ENCODE measurements at regions not wholly inside any gene's neighbourhood (a gene's known extent, or its start where the extent isn't known, plus 50 kb on each side); places are given as distances from the start of the nearest gene placed in this dataset.
"Not testable (repeated sequence)": the region's sequence is repeated elsewhere in the genome, so short reads cannot be mapped to it uniquely, and the experiment has no call there.

DNA sequence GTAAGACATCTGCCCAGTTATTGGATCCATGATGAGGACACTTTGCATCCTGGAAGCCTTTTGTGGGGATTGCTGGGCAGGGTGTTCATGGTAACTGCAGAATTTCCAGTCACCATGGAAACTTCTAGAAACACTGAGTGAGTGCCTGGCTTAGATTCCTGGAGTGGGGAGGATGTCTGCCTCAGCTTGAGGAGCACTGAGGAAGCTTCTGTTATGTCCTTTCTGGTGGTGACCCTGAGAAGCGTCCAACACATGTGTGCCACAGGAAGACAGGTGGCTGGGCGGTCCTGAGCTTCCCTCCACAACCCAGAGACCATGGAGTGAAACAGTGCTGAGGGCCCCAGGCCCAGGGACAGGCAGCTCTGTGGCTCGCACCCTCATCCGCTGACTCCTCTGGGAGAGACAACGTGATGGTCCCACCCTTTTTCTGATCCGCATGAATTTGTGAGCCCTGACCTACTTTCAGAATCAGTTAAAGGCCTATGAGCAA is 191.8 kb upstream of the CXCL12 start:
- DNase-seq (ENCODE audit: low read depth), result peak; percentile 12
- TF ChIP-seq, protein P1, sequence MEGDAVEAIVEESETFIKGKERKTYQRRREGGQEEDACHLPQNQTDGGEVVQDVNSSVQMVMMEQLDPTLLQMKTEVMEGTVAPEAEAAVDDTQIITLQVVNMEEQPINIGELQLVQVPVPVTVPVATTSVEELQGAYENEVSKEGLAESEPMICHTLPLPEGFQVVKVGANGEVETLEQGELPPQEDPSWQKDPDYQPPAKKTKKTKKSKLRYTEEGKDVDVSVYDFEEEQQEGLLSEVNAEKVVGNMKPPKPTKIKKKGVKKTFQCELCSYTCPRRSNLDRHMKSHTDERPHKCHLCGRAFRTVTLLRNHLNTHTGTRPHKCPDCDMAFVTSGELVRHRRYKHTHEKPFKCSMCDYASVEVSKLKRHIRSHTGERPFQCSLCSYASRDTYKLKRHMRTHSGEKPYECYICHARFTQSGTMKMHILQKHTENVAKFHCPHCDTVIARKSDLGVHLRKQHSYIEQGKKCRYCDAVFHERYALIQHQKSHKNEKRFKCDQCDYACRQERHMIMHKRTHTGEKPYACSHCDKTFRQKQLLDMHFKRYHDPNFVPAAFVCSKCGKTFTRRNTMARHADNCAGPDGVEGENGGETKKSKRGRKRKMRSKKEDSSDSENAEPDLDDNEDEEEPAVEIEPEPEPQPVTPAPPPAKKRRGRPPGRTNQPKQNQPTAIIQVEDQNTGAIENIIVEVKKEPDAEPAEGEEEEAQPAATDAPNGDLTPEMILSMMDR (IDR thresholded peaks at IDR 0.05; ENCODE audit: insufficient read depth, low read depth, low read length, missing control alignments), result no peak
- H3K4me3 ChIP-seq (ENCODE audit: low read depth, low read length), result no peak overlapping the region

DNA sequence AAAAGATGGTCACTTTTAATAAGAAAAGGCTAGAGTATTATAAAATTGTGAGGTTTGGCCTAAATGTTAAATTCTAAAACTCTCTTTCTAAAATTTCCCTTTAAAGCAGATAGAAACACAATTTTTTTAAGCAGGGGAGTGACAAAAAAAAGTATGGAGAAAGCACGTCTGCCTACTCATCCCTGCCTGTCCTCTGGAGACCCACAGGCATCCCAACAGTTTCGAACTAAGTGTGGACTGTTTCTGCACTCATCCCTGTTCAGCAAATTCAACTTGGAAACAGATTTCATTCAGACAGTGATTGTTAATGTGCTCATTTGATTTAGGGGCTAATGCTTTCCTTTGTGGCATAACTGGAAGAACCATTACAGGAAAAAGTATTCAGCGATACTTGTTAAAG is 192.6 kb upstream of the CXCL12 start:
- DNase-seq (ENCODE audit: low read depth), result no peak
- H3K4me3 ChIP-seq (ENCODE audit: low read depth, low read length), result no peak overlapping the region
- TF ChIP-seq, protein P1 (IDR thresholded peaks at IDR 0.05; ENCODE audit: insufficient read depth, low read depth, low read length, missing control alignments), result no peak

DNA sequence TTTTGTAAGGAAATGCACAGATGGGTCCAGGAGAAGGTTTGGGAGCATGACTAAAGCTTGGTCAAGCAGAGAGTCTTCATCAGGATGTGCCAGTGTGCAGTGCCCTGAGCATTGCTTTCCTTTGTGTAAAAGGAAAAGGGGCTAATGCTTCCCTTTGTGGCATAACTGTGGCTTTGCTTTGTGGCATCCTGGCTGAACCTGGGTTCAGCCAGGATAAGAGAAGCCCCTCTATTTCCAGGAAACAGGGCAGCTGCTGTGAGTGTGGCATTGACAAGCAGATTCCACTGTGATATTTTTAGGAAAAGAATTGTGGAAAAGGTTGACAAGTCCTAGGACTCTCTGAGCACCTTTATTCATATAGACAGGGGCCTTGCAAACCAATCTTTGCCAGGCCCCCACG is 193.4 kb upstream of the CXCL12 start:
- H3K4me3 ChIP-seq (ENCODE audit: low read depth, low read length), result no peak overlapping the region
- DNase-seq (ENCODE audit: low read depth), result no peak
- TF ChIP-seq, protein P1 (IDR thresholded peaks at IDR 0.05; ENCODE audit: insufficient read depth, low read depth, low read length, missing control alignments), result no peak

DNA sequence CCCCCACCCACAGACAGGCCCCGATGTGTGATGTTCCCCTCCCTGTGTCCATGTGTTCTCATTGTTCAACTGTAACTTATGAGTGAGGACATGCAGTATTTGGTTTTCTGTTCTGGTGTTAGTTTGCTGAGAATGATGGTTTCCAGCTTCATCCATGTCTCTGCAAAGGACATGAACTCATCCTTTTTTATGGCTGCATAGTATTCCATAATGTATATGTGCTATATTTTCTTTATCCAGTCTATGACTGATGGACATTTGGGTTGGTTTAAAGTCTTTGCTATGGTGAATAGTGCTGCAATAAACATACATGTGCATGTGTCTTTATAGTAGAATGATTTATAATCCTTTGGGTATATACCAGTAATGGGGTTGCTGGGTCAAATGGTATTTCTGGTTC is 194.1 kb upstream of the CXCL12 start:
- H3K4me3 ChIP-seq (ENCODE audit: low read depth, low read length); DNase-seq (ENCODE audit: low read depth): not testable (repeated sequence)

DNA sequence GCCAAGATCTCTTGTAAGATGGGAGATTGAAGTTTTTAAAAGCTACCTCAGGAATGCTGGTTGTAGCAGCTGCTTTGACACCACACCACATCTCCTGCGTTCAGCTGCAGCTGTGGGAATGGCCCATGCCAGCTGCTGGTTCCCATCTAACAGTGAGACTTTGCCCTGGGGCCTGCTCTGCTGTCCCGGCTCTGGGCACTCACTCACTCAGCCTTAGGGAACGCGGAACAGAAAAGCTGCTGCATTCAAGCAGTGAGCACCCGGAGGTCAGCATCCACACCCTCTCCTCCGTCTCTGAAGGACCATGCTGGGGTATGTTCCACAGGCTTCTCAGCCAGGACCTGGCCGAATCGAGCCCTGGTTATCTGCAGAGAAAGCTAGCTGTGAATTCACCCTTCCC is 197.1 kb upstream of the CXCL12 start:
- no peak overlapping the region for H3K4me3 ChIP-seq (ENCODE audit: low read depth, low read length)
- TF ChIP-seq, protein P1 (IDR thresholded peaks at IDR 0.05; ENCODE audit: insufficient read depth, low read depth, low read length, missing control alignments), result no peak
- DNase-seq (ENCODE audit: low read depth), result no peak

DNA sequence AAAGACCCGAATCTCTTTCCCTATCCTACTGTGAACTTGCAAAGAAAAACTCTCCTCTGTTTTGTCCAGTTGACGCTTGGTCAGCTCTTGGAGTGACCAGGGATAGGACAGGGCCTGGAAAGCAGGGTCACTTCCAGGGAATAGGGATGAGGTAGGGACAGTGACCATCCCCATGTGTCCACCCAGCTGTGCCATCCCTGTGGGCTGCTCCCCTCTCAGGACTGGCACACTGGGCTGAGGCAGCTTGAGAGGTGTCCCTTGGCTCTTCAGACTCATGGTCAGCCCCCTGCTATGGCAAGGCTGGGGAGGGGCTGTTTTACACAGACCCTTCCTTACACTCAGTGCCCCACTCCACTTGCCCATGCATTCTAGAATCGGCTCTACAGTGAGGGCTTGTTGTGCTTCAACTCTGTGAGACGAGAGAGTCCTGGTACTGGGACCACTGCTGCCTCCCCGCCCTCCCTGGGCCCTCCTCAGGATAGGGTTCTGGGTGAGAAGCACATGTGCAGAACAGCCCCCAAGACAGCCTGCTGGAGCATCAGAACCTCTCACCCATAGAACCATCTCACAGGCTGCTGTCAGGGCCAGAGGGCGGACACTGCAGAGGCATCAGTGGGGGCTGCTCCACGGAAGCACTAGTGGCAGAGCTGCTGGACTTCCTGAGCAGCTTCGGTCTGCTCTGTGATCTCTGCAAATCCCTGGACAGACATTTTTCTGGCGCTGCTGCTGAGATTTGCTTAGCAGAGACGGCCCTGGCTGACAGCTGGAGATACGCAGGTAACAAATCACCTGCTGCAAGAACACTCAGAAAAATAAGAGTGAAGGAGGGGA is 202.8 kb upstream of the CXCL12 start:
- TF ChIP-seq, protein P1 (IDR thresholded peaks at IDR 0.05; ENCODE audit: insufficient read depth, low read depth, low read length, missing control alignments), result no peak
- DNase-seq (ENCODE audit: low read depth), result no peak
- H3K4me3 ChIP-seq (ENCODE audit: low read depth, low read length), result no peak overlapping the region

DNA sequence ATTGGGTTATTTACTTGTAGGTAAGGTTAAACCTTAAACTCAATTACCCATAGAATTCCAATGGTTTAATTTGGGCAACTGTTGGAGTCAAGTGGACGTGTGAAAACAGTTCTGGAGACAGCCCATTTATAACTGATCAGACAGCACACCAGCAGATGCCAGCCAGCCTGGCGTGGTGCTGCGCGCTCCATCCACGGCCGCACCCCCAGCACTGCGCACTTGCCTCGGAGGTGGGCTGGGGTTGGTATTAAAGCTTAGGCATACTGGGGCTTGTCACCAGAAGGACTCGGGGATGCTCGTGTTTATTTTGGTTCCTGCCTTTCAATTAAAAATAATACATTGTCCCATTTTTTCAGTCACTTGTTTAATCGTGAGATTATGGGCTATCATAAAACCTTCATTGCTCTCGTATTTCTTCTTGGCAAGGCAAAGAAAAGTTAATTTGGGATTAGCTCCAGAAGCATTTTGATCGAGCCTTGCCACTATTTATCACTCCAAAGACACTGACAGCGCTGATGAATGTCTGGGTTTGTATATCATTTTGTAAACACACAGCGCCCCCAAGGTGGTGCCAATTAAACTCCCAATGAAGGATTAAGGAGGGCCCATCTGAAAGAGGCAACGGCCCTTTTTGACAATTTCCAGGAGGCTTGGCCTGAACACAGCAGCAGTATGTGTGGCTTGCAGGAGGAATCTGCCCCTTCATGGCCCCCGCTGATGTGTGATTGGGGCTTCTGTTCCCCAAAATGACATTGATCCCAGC is 204.5 kb upstream of the CXCL12 start:
- no peak overlapping the region for H3K4me3 ChIP-seq (ENCODE audit: low read depth, low read length)
- TF ChIP-seq, protein P1 (IDR thresholded peaks at IDR 0.05; ENCODE audit: insufficient read depth, low read depth, low read length, missing control alignments), result no peak
- DNase-seq (ENCODE audit: low read depth), result no peak
